HG02759 (cell line): ENCODE measurements at regions not wholly inside any gene's neighbourhood (a gene's known extent, or its start where the extent isn't known, plus 50 kb on each side); places are given as distances from the start of the nearest gene placed in this dataset.

ENCODE experiments used
- ATAC-seq: cut with Tn5 transposase; IDR thresholded peaks from one replicate; pipeline ENCODE4 v1.9.1; 2021; ENCODE audit warnings: mild to moderate bottlenecking, moderate library complexity; ENCODE audit not compliant: unreplicated experiment

- no peak for ATAC-seq
These were observed 56.8 kb downstream of the IZUMO3 start for GRCh38 chr9:24488896-24489295.

DNA sequence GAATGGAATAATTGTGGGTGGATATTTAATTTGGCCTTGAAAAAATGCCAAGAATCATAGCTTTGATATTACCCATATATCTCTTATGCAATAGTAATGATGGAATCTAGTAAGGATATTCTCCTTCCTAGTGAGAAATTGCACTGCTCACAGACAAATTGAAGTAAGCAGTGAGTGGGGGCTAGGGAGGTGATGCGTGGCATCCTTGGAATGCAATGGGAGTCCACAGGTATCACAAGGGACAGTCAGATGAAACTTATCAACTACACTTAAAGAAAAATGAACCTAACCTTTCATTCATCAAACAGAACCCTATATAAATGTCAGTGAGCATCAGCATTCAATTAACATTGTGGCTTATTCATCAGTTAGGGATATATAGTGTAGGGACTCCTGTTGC is 57.8 kb downstream of the IZUMO3 start:
- no peak for ATAC-seq

- no peak for ATAC-seq
These were observed 58.3 kb downstream of the IZUMO3 start for GRCh38 chr9:24487250-24487861.

GRCh38 chr9:24479361-24480059 is 66.2 kb downstream of the IZUMO3 start:
- ATAC-seq = no peak

- no peak for ATAC-seq
These were observed 81.3 kb downstream of the IZUMO3 start for GRCh38 chr9:24464319-24464951.

- no peak for ATAC-seq
These were observed 82.7 kb downstream of the IZUMO3 start for GRCh38 chr9:24462951-24463350.

DNA sequence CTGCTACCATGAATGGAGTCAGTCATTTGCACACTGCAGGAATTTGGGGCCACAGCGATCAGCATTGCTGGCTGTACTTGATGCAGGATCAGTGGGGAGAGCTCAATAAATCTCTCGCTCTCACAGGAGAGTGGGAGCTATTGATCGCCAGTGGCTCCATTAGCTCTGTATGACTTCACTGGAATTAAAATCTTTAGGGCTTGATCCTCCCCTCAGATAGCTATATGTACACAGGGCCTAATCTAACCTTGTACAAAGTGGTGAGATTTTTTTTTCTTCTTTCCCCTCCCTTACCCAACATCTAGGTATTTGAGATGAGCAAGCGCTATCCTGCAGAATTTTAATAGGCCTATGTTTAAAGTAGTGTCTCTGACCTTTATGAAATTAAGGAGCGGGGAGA is 84.9 kb downstream of the IZUMO3 start:
- no peak for ATAC-seq

GRCh38 chr9:24459953-24460352 is 85.7 kb downstream of the IZUMO3 start:
- no peak for ATAC-seq

GRCh38 chr9:24451346-24451745 is 94.4 kb downstream of the IZUMO3 start:
- ATAC-seq = no peak

DNA sequence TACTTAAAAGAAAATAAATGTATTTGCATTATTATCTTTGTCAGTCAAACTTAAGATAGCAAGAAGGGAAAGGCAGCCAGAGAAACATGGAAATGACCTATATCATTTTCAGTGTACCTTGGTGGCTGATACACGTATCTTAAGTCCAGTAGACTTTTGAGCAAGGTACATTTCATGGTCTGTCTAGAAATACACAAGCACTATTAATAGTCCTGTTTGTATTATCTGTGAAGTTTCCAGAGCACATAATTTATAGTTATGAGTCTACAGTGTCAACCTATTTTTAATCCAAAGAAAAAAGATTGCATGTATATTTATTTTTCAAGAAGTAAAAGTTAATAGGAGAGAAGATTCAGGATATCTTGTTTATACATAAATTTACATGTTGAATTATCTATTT is 95.7 kb downstream of the IZUMO3 start:
- no peak for ATAC-seq

- ATAC-seq = no peak
These were observed 106.2 kb downstream of the IZUMO3 start for GRCh38 chr9:24439456-24439855.

DNA sequence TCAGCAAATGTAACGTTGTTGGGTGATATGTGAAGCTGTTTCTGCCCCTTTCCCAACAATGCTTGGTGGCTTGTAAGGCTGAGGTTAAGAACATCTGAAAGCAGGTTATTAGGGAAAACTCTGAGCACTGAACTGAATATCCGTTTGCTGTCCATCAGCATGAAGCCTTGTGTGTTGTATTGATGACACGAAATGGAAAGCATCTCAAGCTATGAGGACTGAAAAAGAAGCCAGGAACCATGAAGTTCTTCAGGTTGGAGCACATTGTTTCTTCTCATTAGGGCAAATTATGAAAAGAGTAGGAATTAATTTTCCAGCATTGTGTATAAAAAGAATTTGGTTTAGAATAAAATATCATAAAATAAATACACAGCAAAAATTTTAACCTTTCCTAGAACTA is 106.8 kb downstream of the IZUMO3 start:
- no peak for ATAC-seq

- no peak for ATAC-seq
These were observed 108.9 kb downstream of the IZUMO3 start for GRCh38 chr9:24436761-24437160.

DNA sequence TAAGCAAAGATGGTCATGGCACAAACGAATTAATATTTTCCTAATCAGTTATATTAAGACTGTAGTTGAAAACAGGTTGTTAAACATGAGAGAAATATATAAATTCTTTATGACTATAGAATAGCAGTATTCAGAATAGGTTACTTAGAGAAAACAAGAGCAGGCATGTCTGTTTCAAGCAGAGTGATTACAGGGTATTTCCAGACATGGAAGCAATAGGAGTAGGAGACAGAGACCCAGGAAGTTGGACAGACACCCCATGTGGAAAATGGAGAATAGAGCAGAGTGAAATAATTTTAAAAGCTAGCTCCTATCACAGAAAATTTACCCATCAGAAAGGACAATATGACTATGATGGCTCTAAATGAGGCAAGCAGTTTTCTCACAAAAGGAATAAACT is 111.5 kb downstream of the IZUMO3 start:
- ATAC-seq = no peak

DNA sequence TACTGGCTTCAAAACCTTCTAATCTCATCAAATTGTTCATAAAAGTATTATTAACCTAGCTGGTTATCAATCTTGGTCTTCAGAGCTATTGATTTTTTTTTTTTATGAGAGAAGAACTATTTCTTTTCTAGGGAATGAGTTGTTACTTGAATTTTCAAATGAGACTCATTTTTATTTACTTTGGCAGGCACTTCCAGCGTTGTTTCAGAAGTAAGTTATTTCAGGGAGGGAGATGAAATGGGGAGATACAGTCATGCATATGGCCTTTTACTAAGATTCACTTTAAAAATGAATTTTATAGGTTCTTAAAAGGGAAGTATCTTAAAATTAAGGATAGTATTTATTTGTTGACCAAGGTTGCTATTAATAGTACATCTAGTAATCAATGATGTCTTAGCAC is 129.6 kb downstream of the IZUMO3 start:
- ATAC-seq = no peak

DNA sequence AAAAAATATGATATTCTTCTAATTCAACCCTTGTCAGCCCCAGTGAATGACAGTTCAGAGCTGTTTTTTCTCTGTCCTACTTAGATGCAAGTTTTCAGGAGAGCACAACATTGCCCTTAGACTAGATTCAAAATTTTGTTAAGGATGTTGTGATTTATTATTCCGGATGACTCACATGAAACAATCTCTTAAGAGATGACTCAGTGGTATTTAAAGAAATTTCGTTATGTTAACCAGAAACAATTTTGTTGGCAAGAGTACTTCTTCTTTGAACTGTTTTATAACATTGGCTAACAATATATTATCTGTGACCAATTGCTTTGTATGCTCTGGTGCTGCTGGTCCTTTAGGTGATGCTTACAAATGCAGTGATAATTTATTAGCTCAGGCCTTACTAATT is 132.0 kb downstream of the IZUMO3 start:
- ATAC-seq = no peak

DNA sequence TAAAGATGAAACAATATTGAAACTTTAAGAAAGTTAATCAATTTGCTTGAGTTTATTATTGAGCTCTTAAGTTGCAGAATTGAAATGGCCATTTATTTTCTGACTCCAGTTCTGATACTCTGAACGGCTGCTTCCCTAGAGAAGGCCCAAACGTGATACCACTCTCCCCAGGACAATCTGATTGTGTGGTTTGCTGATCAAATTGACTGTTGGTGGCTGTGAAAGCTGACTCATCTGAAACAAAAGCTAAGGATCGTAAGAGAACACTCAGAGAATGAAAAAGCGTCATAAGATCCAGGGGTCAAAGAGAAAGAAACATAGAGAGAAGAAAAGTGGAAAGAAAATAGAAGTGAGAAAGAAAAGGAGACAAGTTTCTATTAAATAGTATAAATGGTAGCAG is 147.2 kb downstream of the IZUMO3 start:
- no peak for ATAC-seq

DNA sequence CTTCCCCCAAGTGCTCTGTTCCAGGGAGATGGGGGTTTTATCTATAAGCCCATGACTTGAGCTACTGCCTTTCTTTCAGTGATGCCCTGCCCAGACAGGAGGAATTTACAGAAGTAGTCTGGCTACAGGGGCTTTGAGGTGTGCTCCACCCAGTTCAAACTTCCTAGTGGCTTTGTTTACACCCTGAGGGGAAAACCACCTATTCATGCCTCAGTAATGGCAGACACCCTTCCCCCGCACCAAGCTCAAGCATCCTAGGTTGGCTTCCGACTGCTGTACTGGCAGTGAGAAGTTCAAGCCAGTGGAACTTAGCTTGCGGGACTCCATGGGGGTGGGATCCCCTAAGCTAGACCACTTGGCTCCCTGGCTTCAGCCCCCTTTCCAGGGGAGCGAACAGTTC is 154.6 kb downstream of the IZUMO3 start:
- ATAC-seq = no peak

DNA sequence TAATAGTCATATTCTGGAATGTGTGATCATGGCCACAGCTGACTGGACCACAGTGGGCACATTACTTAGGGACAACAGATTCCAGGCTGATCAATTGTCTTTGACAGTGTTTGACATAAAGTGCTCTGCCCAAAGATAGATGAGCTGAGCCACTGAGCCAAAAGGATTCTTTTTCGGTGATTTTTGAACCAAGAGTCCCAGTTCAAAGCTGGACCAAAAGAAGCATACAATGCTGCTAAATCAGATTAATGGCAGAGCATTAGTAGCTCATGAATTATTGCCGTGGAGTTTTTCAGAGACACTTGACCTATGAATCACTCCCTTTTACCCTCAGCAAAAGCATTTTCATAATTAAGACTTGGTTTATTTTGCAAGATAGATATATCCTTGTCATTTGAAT is 160.6 kb downstream of the IZUMO3 start:
- no peak for ATAC-seq

- ATAC-seq = no peak
These were observed 163.1 kb downstream of the IZUMO3 start for GRCh38 chr9:24382566-24382965.

DNA sequence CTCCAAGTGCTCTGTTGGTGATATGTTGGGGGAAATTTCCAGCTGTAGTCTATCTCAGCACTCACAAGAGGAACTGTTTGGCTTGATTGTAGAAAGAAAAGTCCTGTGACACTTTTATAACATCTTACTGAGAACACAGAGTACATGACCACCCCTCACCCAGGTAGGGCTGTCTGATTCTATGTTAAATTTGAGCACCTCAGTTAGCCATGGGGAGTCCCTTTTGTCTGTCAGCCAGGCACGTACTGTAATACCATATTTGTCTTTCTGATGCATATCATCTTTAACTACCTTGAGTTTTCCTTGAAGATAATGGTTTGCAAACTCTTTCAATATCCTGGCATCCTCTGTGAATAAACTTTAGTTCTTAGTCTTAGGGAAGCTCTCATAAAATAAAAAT is 164.5 kb downstream of the IZUMO3 start:
- no peak for ATAC-seq

DNA sequence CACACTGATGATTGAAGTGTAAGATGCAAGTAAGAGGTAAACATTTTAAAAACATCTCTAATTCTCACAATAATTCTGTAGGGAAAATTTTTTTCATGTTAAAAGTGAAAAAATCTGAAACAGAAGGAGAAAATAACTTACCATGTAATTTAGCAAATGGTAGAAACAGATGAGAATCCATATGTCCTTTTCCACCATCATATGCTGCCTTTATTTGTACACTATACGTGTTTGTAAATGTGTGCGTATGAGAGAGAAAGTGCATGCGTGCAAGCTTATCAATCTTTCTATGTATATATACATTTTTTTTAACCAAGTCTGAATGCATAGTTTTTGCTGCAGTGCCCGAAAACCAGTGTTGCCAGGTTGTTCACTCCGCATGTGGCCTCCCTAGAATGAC is 186.7 kb downstream of the IZUMO3 start:
- no peak for ATAC-seq
